Activated CD4-positive, alpha-beta T cell treated with anti-CD3 and anti-CD28 coated beads, Interleukin-2, amount 10 ng/mL, durations not matched to agents 7 days and 5 days (primary cell): ENCODE measurements at regions not wholly inside any gene's neighbourhood (a gene's known extent, or its start where the extent isn't known, plus 50 kb on each side); places are given as distances from the start of the nearest gene placed in this dataset.
"Not testable (repeated sequence)": the region's sequence is repeated elsewhere in the genome, so short reads cannot be mapped to it uniquely, and the experiment has no call there.

ENCODE experiments used
- CTCF ChIA-PET: fragments of 350-600 bp; sonication (Branson Sonifier 250); formaldehyde crosslinking; loops from one replicate; lab custom pipeline; 2021; ENCODE audit warnings: antibody characterized with exemption; lab: Charles Lee
- POLR2A ChIA-PET: fragments of 350-600 bp; sonication (Branson Sonifier 250); formaldehyde crosslinking; loops from one replicate; lab custom pipeline; 2021; ENCODE audit warnings: antibody characterized with exemption; lab: Charles Lee
- DNase-seq: peaks from one replicate; pipeline ENCODE4 v3.0.0-alpha.2; 2020
- H3K27ac Mint-ChIP-seq: one replicate; pipeline ENCODE4 v1.8.0; 2021; ENCODE audit warnings: mild to moderate bottlenecking, moderate library complexity, mixed read lengths
- H3K27me3 Mint-ChIP-seq: one replicate; pipeline ENCODE4 v1.8.0; 2021; ENCODE audit warnings: mixed read lengths
- H3K36me3 Mint-ChIP-seq: one replicate; pipeline ENCODE4 v1.8.0; 2021; ENCODE audit warnings: low read depth, mixed read lengths
- H3K4me1 Mint-ChIP-seq: one replicate; pipeline ENCODE4 v1.8.0; 2021; ENCODE audit warnings: mixed read lengths
- H3K4me3 Mint-ChIP-seq: one replicate; pipeline ENCODE4 v1.8.0; 2021; ENCODE audit warnings: mild to moderate bottlenecking, moderate library complexity, mixed read lengths
- H3K9me3 Mint-ChIP-seq: one replicate; pipeline ENCODE4 v1.8.0; 2021; ENCODE audit warnings: mixed read lengths

- Mint-ChIP-seq H3K9me3 (no peaks in the 10 kb centered on the region), H3K4me3 (no peak overlapping the region), H3K36me3 (no peaks in the 10 kb centered on the region), H3K27me3 (no peaks in the 10 kb centered on the region), H3K27ac (no peak overlapping the region), H3K4me1 (no peaks in the 10 kb centered on the region)
- POLR2A ChIA-PET = no interaction called here
- CTCF ChIA-PET = no interaction called here
- DNase-seq = no peak
Measured at GRCh38 chr5:52065182-52065581, 681.9 kb downstream of the ISL1 start.

DNA sequence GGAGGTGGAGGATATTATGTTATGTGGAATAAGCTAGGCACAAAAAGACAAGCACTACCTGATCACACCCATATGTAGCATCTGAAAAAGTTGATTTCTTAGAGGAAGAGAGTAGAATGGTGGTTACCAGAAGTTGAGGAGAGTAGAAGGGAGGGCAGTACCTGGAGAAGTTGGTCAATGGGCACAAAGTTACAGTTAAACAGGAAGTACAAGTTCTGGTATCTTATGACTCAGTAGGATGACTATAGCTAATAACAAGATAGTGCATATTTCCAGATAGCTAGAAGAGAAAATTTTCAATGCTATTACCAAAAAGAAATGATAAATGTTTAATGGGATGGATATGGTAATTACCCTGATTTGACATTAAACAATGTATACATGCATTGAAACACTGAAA lies 686.7 kb downstream of the ISL1 start:
- POLR2A ChIA-PET = no interaction called here
- CTCF ChIA-PET = no interaction called here
- Mint-ChIP-seq H3K27me3 (no peaks in the 10 kb centered on the region), H3K36me3 (no peaks in the 10 kb centered on the region), H3K4me3 (no peak overlapping the region), H3K4me1 (no peaks in the 10 kb centered on the region), H3K27ac (no peak overlapping the region), H3K9me3 (no peaks in the 10 kb centered on the region)
- DNase-seq = no peak

DNA sequence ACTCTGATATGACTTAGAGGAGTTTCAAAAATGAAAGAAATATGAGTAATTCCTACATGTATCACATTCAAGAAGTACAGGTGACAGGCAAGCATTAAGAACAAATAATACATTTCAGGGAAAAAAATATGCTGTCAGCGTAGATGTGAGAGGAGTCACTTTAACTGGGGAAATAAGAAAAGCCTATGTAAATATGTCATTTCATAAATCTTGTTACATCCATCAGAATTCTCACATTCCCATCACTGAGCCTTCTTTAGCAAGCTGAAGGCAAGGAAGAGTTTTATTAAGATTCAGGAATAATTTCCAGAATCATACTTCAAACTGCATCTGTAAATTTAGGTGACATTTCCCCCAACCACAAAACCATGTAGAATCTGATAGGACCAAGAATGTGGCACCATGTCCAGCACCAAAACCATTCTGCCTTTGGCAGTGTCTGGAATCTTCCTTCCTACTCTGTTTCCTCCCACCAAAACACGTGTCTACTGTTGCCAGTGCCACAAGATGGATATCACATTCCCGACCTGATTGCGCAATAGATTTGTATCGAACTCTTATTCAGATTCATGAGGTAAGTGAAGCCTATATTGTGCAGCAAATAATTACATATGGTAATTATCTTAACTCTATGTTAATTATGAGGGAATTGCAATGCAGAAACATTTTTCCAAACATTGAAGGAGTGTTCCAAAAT lies 690.9 kb downstream of the ISL1 start:
- ChIA-PET POLR2A (no interaction called here), CTCF (no interaction called here)
- no peak for DNase-seq
- H3K27ac Mint-ChIP-seq = no peak overlapping the region
- no peaks in the 10 kb centered on the region for H3K4me1 Mint-ChIP-seq
- no peak overlapping the region for H3K4me3 Mint-ChIP-seq
- H3K36me3 Mint-ChIP-seq = no peaks in the 10 kb centered on the region
- H3K9me3 Mint-ChIP-seq = no peaks in the 10 kb centered on the region
- H3K27me3 Mint-ChIP-seq = no peaks in the 10 kb centered on the region

DNA sequence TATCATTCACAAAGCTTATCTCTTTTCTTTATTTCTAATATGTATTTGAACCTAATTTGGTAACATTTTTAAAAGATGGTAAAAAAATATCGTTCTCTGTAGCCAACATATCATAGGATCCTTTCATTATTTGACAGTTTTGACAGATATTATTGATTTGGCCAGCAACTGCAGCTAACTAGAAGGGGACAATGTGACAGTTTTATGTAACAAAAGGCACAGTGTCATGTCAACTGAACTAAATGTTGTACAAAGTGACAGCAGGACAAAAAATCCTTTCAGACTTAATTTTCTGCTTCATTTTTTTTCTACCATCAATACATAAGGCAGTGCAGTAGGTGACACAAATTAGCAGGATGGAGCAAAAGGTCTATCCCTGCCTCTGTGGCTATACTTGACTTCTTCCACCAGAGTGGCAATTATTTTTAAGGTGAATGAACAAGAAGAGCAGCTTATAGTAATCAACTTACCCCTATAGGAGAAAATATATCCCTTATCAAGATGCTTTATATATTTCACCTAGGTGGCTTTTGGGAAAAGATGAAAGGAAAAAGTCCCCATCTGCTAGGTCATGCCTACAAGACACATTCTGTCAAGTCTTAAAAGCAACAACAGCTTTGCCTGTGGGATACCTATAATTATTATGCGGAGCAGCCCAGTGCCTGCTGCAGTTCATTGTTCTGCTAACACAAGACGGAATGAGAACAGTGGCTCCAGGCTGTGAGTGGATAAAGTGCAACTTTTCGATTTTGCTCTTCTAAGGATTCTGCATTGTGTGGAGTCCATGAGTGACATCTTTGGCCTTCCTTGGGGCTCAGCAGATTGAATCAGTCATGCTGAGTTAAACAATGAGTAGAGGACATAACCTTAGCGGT lies 694.9 kb downstream of the ISL1 start:
- Mint-ChIP-seq H3K27me3 (no peaks in the 10 kb centered on the region), H3K9me3 (peaks cover 6% of the 10 kb centered on the region), H3K36me3 (no peaks in the 10 kb centered on the region), H3K4me3 (no peak overlapping the region), H3K4me1 (no peaks in the 10 kb centered on the region), H3K27ac (no peak overlapping the region)
- POLR2A ChIA-PET = no interaction called here
- CTCF ChIA-PET = no interaction called here
- DNase-seq = no peak

- H3K4me1 Mint-ChIP-seq, H3K27ac Mint-ChIP-seq, CTCF ChIA-PET, POLR2A ChIA-PET, H3K36me3 Mint-ChIP-seq, H3K27me3 Mint-ChIP-seq, H3K9me3 Mint-ChIP-seq, H3K4me3 Mint-ChIP-seq, DNase-seq: not testable (repeated sequence)
Measured at GRCh38 chr5:52102311-52102710, 685.4 kb upstream of the ITGA1 start.

DNA sequence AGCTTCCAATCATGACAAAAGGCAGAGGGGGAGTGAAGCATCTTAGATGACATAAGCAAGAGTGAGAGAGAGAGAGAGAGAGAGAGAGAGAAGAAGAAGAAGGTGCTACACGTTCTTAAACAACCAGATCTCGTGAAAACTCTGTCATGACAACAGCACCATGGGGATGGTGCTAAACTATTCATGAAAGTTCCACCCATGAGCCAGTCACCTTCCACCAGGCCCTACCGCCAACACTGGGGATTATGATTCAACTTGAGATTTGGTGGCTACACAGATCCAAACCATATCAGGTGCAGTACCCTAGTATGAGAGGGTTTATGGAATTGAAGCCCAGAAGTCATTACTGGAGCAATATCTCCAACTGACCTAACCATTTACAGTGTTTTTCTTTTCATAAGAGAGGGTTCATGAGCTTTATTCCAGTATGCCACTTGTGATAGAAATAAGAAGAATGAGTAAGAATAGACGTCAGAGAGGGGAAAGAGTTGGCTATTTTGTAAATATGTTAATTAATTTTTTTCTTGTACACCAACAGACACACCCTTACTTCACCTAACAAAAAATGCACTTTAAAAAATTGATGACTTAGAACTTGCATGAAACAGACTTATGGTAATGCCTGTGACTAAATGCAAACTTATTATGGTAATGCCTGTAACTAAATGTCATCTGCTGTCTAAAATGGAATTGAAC lies 680.4 kb upstream of the ITGA1 start:
- Mint-ChIP-seq H3K27me3 (no peaks in the 10 kb centered on the region), H3K4me3 (no peak overlapping the region), H3K4me1 (no peaks in the 10 kb centered on the region), H3K36me3 (no peaks in the 10 kb centered on the region), H3K27ac (no peak overlapping the region), H3K9me3 (peaks cover 6% of the 10 kb centered on the region)
- ChIA-PET POLR2A (no interaction called here), CTCF (no interaction called here)
- DNase-seq = no peak

- Mint-ChIP-seq H3K9me3 (peaks cover 3% of the 10 kb centered on the region), H3K4me3 (no peak overlapping the region), H3K36me3 (no peaks in the 10 kb centered on the region), H3K4me1 (no peaks in the 10 kb centered on the region), H3K27me3 (no peaks in the 10 kb centered on the region), H3K27ac (no peak overlapping the region)
- no peak for DNase-seq
- ChIA-PET CTCF (no interaction called here), POLR2A (no interaction called here)
Measured at GRCh38 chr5:52119768-52120167, 667.9 kb upstream of the ITGA1 start.

DNA sequence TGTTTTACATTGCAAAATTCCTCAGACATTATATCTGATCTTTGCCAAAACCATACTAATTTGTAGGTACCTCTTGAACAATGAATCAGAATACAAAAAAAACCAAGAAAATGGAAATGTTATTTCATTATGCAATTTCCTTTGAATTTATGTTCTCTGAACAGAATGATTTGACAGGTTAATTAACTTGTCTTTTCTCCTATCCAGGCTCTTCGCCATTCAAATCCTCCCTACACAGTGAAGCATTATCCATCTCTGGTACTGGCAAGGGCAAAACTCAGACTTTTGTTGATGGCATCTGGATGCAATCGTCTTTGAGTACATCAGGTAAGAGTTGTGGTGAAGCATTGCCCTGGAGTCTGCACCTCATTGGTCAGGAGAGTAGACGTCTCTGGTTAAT lies 655.7 kb upstream of the ITGA1 start:
- POLR2A ChIA-PET = no interaction called here
- no peak for DNase-seq

DNA sequence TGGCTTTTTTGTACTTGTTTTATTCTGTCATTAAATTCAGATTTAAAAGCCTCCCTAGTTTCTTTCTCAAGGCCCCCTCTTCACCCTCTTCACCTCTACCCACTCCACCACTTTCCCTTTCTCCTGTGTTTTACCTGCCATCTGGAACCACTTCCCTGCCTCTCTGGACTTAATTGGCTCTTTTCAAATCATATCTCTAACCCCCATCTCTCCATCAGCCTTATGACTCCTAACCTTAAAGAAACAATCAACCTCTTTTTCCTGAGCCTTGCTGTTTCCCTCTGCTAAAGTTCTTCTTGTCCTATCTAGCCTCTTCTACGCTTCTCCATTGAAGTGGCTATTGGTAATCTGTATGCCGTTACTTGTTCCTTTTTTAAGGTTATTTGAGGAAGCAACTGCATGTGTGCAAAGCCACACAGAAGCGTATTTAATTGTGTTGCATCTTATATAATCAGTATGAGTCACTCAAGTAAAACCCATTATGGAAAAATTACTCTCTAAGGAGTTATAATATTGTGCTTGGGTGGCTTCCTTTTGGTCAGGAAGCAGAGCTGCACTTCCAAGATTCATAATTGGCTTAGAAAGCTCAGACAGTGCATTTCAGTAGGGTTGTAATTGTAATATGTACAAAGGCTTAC lies 653.6 kb upstream of the ITGA1 start:
- ChIA-PET CTCF (no interaction called here), POLR2A (no interaction called here)
- Mint-ChIP-seq H3K27ac (no peak overlapping the region), H3K4me1 (no peaks in the 10 kb centered on the region), H3K36me3 (no peaks in the 10 kb centered on the region), H3K4me3 (no peak overlapping the region), H3K27me3 (no peaks in the 10 kb centered on the region), H3K9me3 (no peaks in the 10 kb centered on the region)
- DNase-seq = no peak

More for the DNA sequence above, 655.7 kb upstream of the ITGA1 start:
- no peaks in the 10 kb centered on the region for H3K36me3 Mint-ChIP-seq
- no peaks in the 10 kb centered on the region for H3K4me1 Mint-ChIP-seq
- CTCF ChIA-PET = no interaction called here
- H3K27me3 Mint-ChIP-seq = no peaks in the 10 kb centered on the region
- H3K4me3 Mint-ChIP-seq = no peak overlapping the region
- H3K27ac Mint-ChIP-seq = no peak overlapping the region
- no peaks in the 10 kb centered on the region for H3K9me3 Mint-ChIP-seq

GRCh38 chr5:52139888-52140615 lies 647.7 kb upstream of the ITGA1 start:
- no peak overlapping the region for H3K27ac Mint-ChIP-seq
- H3K4me1 Mint-ChIP-seq = no peaks in the 10 kb centered on the region
- H3K27me3 Mint-ChIP-seq = no peaks in the 10 kb centered on the region
- H3K4me3 Mint-ChIP-seq = no peak overlapping the region
- ChIA-PET CTCF (no interaction called here), POLR2A (no interaction called here)
- H3K9me3 Mint-ChIP-seq = no peaks in the 10 kb centered on the region
- H3K36me3 Mint-ChIP-seq = no peaks in the 10 kb centered on the region
- no peak for DNase-seq

DNA sequence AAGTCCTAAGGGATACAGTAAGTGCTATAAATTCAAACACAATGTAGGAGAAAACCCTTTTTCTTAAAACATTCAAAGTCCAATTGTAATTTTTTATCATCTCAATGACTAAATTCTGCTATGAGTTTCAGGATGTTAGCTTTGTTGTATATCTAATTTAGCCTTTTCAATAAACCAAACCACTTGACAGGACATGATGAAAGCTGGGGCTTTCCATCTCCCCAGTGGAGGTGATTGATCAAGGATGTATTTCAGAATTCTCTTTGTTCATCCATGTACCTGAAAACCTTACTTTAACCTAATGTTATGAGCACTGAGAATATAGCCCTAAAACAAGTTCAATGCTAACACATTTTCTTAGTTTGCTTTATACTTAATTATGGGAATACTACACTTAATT lies 639.0 kb upstream of the ITGA1 start:
- H3K4me1 Mint-ChIP-seq = no peaks in the 10 kb centered on the region
- no peak overlapping the region for H3K4me3 Mint-ChIP-seq
- no peaks in the 10 kb centered on the region for H3K36me3 Mint-ChIP-seq
- CTCF ChIA-PET = no interaction called here
- POLR2A ChIA-PET = no interaction called here
- no peaks in the 10 kb centered on the region for H3K27me3 Mint-ChIP-seq
- H3K9me3 Mint-ChIP-seq = no peaks in the 10 kb centered on the region
- no peak for DNase-seq
- no peak overlapping the region for H3K27ac Mint-ChIP-seq

- no peaks in the 10 kb centered on the region for H3K4me1 Mint-ChIP-seq
- POLR2A ChIA-PET = no interaction called here
- DNase-seq = no peak
- no peak overlapping the region for H3K4me3 Mint-ChIP-seq
- H3K9me3 Mint-ChIP-seq = no peaks in the 10 kb centered on the region
- CTCF ChIA-PET = no interaction called here
- H3K27me3 Mint-ChIP-seq = no peaks in the 10 kb centered on the region
- no peaks in the 10 kb centered on the region for H3K36me3 Mint-ChIP-seq
- H3K27ac Mint-ChIP-seq = no peak overlapping the region
Measured at GRCh38 chr5:52150501-52150900, 637.2 kb upstream of the ITGA1 start.
